Ishikawa (cell line): ENCODE measurements at regions not wholly inside any gene's neighbourhood (a gene's known extent, or its start where the extent isn't known, plus 50 kb on each side); places are given as distances from the start of the nearest gene placed in this dataset.

Experiments used
- TAF1 ChIP-seq: IDR thresholded peaks from 2 replicates; pipeline ENCODE4 v1.6.1; 2012; ENCODE audit warnings: low read depth, mild to moderate bottlenecking
- ZBTB7A ChIP-seq: IDR thresholded peaks from 2 replicates; pipeline ENCODE4 v1.6.1; 2012; ENCODE audit warnings: low read depth
- TF ChIP-seq, protein P1 (sequence below): IDR thresholded peaks from 2 replicates; pipeline ENCODE4 v1.6.1; 2012
- TF ChIP-seq, protein P2 (sequence below): IDR thresholded peaks from 2 replicates; pipeline ENCODE4 v1.6.1; 2012

DNA sequence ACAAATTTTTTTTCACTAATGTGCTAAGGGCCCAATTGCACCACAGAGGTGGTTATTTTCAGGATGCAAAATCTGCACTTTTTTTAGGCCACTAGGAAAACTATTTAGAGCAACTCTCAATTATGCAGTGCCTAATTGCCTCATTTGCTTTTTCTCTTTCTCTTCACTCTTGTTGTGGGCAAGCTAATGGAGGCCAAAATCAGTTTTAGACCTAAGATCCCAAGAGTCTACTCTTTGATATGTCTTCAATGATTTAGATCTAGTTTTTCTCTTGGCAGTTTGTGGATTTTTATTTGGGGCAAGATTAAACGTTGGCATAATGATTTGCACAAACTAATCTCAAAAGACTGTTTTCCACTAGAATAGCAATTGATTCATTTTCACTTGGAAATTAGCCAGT, 1996.9 kb downstream of the LRRC4C start:
- TF ChIP-seq, protein P1, sequence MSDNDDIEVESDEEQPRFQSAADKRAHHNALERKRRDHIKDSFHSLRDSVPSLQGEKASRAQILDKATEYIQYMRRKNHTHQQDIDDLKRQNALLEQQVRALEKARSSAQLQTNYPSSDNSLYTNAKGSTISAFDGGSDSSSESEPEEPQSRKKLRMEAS = no peak
- TF ChIP-seq ZBTB7A (no peak), TAF1 (no peak)
- TF ChIP-seq, protein P2, sequence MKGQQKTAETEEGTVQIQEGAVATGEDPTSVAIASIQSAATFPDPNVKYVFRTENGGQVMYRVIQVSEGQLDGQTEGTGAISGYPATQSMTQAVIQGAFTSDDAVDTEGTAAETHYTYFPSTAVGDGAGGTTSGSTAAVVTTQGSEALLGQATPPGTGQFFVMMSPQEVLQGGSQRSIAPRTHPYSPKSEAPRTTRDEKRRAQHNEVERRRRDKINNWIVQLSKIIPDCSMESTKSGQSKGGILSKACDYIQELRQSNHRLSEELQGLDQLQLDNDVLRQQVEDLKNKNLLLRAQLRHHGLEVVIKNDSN = no peak
